Ovary (tissue), 3 donors: ENCODE measurements at regions not wholly inside any gene's neighbourhood (a gene's known extent, or its start where the extent isn't known, plus 50 kb on each side); places are given as distances from the start of the nearest gene placed in this dataset.

Experiments used
- CTCF ChIP-seq, 3 donors: fragments of 450-650 bp in 2 of 3; fragments of 200-600 bp in 1 of 3; IDR thresholded peaks; one replicate each; pipeline versions ENCODE4 v1.5.1 to v1.8.0; 2016 to 2022; ENCODE audit warnings: antibody characterized with exemption in 3 of 3, mild to moderate bottlenecking in 1 of 3
- POLR2A ChIP-seq: fragments of 450-650 bp; IDR thresholded peaks from one replicate; pipeline ENCODE4 v1.6.1; 2017; ENCODE audit warnings: antibody characterized with exemption, mild to moderate bottlenecking, moderate library complexity
- donor health status: DM: no; HTN: no; CAD: no.

GRCh38 chr12:66960006-66960405, 281.1 kb upstream of the GRIP1 start:
- TF ChIP-seq CTCF (IDR thresholded peaks at IDR 0.05) (no peak), POLR2A (no peak)
